ENCODE measurements at regions not wholly inside any gene's neighbourhood (a gene's known extent, or its start where the extent isn't known, plus 50 kb on each side); places are given as distances from the start of the nearest gene placed in this dataset.

DNA sequence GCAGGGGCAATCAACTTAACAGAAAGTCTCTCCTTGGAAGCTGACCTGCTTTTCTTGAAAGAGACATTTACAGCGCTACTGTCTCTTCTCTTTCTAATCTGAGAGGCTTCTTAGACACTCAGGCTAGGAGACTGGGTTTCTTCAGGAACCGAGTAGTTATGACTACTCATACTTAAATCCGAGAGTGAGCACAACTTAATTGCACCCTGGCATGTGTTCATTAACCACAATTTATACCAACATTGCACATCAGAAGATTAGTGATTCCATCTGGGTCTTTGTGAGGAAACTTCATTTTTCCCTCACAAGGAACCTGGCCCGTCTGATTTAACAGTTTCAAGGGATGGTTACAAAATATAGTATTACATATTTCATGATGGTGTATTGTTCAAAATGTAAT, 176.9 kb downstream of the UBE2E3 start:
- Histone ChIP-seq H3K9ac (ENCODE audit: low read length in 3 of 3) (no peak overlapping the region), H3K9me3 (ENCODE audit: control insufficient read depth in 2 of 3, insufficient read depth in 1 of 3, low read length in 3 of 3) (peaks cover 0 to 2% (median 0%) of the 10 kb centered on the region in 3 donors), H3K4me1 (ENCODE audit: control insufficient read depth in 2 of 3, insufficient read depth in 2 of 3, low read depth in 1 of 3, low read length in 3 of 3) (no peaks in the 10 kb centered on the region), H3K4me3 (ENCODE audit: low read length in 3 of 3) (no peak overlapping the region), H3K27me3 (ENCODE audit: control insufficient read depth, insufficient read depth, low read length) (no peaks in the 10 kb centered on the region), H3K36me3 (ENCODE audit: control insufficient read depth in 2 of 3, insufficient read depth in 3 of 3, low read length in 3 of 3) (no peaks in the 10 kb centered on the region), H3K27ac (ENCODE audit: low read depth in 2 of 2, low read length in 2 of 2) (no peak overlapping the region)
- intact Hi-C loops (cut with DNase I), result no loop called here
- TF ChIP-seq, protein P1, sequence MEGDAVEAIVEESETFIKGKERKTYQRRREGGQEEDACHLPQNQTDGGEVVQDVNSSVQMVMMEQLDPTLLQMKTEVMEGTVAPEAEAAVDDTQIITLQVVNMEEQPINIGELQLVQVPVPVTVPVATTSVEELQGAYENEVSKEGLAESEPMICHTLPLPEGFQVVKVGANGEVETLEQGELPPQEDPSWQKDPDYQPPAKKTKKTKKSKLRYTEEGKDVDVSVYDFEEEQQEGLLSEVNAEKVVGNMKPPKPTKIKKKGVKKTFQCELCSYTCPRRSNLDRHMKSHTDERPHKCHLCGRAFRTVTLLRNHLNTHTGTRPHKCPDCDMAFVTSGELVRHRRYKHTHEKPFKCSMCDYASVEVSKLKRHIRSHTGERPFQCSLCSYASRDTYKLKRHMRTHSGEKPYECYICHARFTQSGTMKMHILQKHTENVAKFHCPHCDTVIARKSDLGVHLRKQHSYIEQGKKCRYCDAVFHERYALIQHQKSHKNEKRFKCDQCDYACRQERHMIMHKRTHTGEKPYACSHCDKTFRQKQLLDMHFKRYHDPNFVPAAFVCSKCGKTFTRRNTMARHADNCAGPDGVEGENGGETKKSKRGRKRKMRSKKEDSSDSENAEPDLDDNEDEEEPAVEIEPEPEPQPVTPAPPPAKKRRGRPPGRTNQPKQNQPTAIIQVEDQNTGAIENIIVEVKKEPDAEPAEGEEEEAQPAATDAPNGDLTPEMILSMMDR (IDR thresholded peaks at IDR 0.05; ENCODE audit: borderline replicate concordance, extremely low read depth, insufficient read depth), result no peak
- DNase-seq, result no peak
- no peak for FAIRE-seq

DNA sequence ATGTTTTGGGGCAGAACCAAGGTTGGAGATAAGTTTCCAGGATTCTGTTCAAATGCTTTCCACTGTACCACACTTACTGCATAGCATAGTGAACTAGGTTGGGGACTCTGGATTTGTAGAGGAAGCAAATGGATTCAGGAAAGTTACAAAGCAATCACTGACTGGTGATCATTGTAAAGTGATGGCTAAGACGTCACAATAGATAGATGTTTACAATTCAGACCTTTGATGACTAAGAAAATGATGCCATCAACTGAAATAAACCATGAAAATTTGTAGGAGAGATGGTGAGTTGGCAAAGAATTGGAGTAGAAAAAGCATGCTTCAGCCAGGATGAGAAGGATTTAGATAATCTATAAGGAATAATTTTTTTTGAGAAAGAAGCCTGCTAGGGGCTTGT, 178.0 kb downstream of the UBE2E3 start:
- TF ChIP-seq, protein P1 (IDR thresholded peaks at IDR 0.05; ENCODE audit: borderline replicate concordance, extremely low read depth, insufficient read depth), result no peak
- no peak for DNase-seq
- no peak for FAIRE-seq
- H3K36me3 ChIP-seq (ENCODE audit: control insufficient read depth in 2 of 3, insufficient read depth in 3 of 3, low read length in 3 of 3), result no peaks in the 10 kb centered on the region
- H3K4me1 ChIP-seq (ENCODE audit: control insufficient read depth in 2 of 3, insufficient read depth in 2 of 3, low read depth in 1 of 3, low read length in 3 of 3), result no peaks in the 10 kb centered on the region
- no peak overlapping the region for H3K4me3 ChIP-seq (ENCODE audit: low read length in 3 of 3)
- H3K27ac ChIP-seq (ENCODE audit: low read depth in 2 of 2, low read length in 2 of 2), result no peak overlapping the region
- H3K9me3 ChIP-seq (ENCODE audit: control insufficient read depth in 2 of 3, insufficient read depth in 1 of 3, low read length in 3 of 3), result peaks cover 0 to 2% (median 0%) of the 10 kb centered on the region in 3 donors
- intact Hi-C loops (cut with DNase I), result no loop called here
- H3K27me3 ChIP-seq (ENCODE audit: control insufficient read depth, insufficient read depth, low read length), result no peaks in the 10 kb centered on the region
- H3K9ac ChIP-seq (ENCODE audit: low read length in 3 of 3), result no peak overlapping the region

DNA sequence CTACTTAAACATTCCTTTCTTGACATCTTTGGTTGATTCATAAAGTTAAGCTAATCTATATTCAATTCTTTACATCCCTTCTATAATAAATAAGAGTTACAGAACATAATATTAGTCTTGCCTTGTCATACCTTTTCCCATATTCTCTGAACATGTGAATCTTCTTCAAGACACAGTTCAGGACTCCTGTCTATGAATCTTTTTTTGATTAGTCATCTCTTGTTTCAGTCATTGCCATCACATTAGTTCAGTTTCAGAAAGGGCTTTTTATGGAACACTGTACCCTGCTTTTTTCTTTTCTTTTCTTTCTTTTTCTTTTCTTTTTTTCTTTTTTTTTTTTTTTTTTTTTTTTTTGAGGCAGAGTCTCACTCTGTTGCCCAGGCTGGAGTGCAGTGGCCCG, 181.2 kb downstream of the UBE2E3 start:
- Histone ChIP-seq H3K27ac (ENCODE audit: low read depth in 2 of 2, low read length in 2 of 2) (no peak overlapping the region), H3K4me1 (ENCODE audit: control insufficient read depth in 2 of 3, insufficient read depth in 2 of 3, low read depth in 1 of 3, low read length in 3 of 3) (no peaks in the 10 kb centered on the region), H3K4me3 (ENCODE audit: low read length in 3 of 3) (no peak overlapping the region), H3K27me3 (ENCODE audit: control insufficient read depth, insufficient read depth, low read length) (no peaks in the 10 kb centered on the region), H3K9me3 (ENCODE audit: control insufficient read depth in 2 of 3, insufficient read depth in 1 of 3, low read length in 3 of 3) (no peaks in the 10 kb centered on the region), H3K36me3 (ENCODE audit: control insufficient read depth in 2 of 3, insufficient read depth in 3 of 3, low read length in 3 of 3) (no peaks in the 10 kb centered on the region), H3K9ac (ENCODE audit: low read length in 3 of 3) (no peak overlapping the region)
- FAIRE-seq (no peak), DNase-seq (no peak)
- TF ChIP-seq, protein P1 (IDR thresholded peaks at IDR 0.05; ENCODE audit: borderline replicate concordance, extremely low read depth, insufficient read depth), result no peak
- intact Hi-C loops (cut with DNase I), result no loop called here

DNA sequence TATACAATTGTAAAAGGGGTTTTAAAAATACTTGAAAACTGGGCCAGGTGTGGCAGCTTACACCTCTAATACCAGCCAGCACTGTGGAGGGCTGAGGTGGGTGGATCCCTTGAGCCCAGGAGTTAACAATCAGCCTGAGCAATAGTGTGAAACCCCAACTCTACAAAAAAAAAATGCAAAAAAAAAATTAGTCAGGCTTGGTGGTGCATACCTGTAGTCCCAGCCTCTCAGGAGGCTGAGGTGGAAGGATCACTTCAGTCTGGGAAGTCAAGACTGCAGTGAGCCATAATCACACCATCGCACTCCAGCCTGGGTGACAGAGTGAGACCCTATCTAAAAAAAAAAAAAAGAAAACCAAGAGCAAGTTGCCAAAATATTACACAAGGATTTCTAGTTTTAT, 182.7 kb downstream of the UBE2E3 start:
- Histone ChIP-seq H3K4me1 (ENCODE audit: control insufficient read depth in 2 of 3, insufficient read depth in 2 of 3, low read depth in 1 of 3, low read length in 3 of 3) (no peaks in the 10 kb centered on the region), H3K36me3 (ENCODE audit: control insufficient read depth in 2 of 3, insufficient read depth in 3 of 3, low read length in 3 of 3) (no peaks in the 10 kb centered on the region), H3K27me3 (ENCODE audit: control insufficient read depth, insufficient read depth, low read length) (no peaks in the 10 kb centered on the region), H3K27ac (ENCODE audit: low read depth in 2 of 2, low read length in 2 of 2) (no peak overlapping the region), H3K4me3 (ENCODE audit: low read length in 3 of 3) (no peak overlapping the region), H3K9me3 (ENCODE audit: control insufficient read depth in 2 of 3, insufficient read depth in 1 of 3, low read length in 3 of 3) (no peaks in the 10 kb centered on the region), H3K9ac (ENCODE audit: low read length in 3 of 3) (no peak overlapping the region)
- no peak for FAIRE-seq
- intact Hi-C loops (cut with DNase I), result no loop called here
- TF ChIP-seq, protein P1 (IDR thresholded peaks at IDR 0.05; ENCODE audit: borderline replicate concordance, extremely low read depth, insufficient read depth), result no peak
- DNase-seq, result no peak

All from kidney (tissue), 13 donors.